ENCODE measurements at regions not wholly inside any gene's neighbourhood (a gene's known extent, or its start where the extent isn't known, plus 50 kb on each side); places are given as distances from the start of the nearest gene placed in this dataset.
A peak's percentile ranks its signal among the peaks of the same experiment; 100 is the strongest.

DNA sequence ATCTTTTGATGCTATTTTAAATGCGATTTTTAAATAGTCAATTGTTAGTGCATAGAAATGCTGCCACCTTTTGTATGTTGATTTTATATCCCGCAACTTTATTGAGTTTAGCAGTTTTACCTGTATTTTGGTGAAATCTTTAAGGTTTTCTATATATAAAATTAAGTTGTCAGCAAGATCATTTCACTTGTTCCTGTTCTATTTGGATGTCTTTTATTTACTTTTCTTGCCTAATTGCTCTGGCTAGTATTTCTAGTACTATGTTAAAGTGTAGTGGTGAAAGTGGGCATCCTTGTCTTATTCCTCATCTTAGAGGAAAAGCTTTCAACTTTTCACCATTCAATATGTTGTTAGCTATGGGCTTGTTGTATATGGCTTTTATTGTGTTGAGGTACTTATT, 813.3 kb upstream of the CELF2 start:
- ATAC-seq (no peak), DNase-seq (no peak)
- H3K4me1 ChIP-seq: no peaks in the 10 kb centered on the region
- no peaks in the 10 kb centered on the region for H3K36me3 ChIP-seq
- no peak for TF ChIP-seq CTCF (IDR thresholded peaks at IDR 0.05)
- H3K4me3 ChIP-seq: no peak overlapping the region
- peaks cover 23% of the 10 kb centered on the region for H3K9me3 ChIP-seq
- H3K27me3 ChIP-seq (ENCODE audit: low read depth): no peaks in the 10 kb centered on the region
- intact Hi-C loops (cut with DNase I): no loop called here
- no peak overlapping the region for H3K27ac ChIP-seq

DNA sequence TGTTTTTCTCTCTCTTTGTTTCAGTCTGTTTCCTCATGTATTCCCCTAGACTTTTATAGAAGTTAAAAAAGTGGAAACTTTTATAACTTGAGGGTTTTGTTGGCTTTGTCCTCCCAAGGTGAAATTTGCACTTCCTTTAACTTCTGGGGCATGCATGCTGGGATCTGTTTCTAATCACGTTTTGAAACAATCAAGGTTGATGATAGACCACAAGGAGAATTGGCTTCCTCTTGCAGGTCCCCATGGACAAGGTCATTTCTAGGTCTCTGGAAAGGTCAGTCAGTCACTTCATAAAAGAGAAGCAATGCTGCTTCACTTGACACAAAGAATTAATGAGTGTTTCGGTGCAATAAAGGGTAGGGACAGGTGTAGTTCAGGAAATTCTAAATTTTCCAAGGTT, 811.8 kb upstream of the CELF2 start:
- H3K9me3 ChIP-seq: peaks cover 23% of the 10 kb centered on the region
- intact Hi-C loops (cut with DNase I): no loop called here
- H3K4me3 ChIP-seq: no peak overlapping the region
- DNase-seq (no peak), ATAC-seq (no peak)
- no peak overlapping the region for H3K27ac ChIP-seq
- no peaks in the 10 kb centered on the region for H3K36me3 ChIP-seq
- H3K4me1 ChIP-seq: no peaks in the 10 kb centered on the region
- no peak for TF ChIP-seq CTCF (IDR thresholded peaks at IDR 0.05)
- H3K27me3 ChIP-seq (ENCODE audit: low read depth): no peaks in the 10 kb centered on the region

- DNase-seq: no peak
- ATAC-seq: no peak
- Histone ChIP-seq H3K4me3 (no peak overlapping the region), H3K9me3 (peaks cover 23% of the 10 kb centered on the region), H3K27me3 (ENCODE audit: low read depth) (no peaks in the 10 kb centered on the region), H3K36me3 (no peaks in the 10 kb centered on the region), H3K27ac (no peak overlapping the region), H3K4me1 (no peaks in the 10 kb centered on the region)
- intact Hi-C loops (cut with DNase I): no loop called here
- TF ChIP-seq CTCF (IDR thresholded peaks at IDR 0.05): no peak
Observed at GRCh38 chr10:10207538-10207937, 810.1 kb upstream of the CELF2 start.

DNA sequence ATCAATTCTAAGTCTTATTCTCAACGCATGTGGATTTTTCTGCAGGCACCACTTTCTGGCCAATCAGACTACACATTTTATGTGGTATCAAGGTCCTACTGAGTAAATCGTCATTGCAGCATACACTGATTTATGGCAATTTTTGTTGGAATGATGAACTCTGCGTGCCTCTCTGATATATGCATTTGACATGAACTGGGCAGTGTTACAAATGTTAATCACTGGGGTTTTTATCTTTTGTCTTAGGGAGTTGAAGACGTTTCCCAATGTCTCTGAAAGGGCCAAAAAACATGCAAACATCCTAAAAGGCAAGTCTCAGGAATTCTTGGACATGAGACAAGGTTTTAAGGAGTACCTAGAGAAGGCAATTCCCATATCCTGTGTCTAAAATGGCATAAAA, 809.5 kb upstream of the CELF2 start:
- no peaks in the 10 kb centered on the region for H3K27me3 ChIP-seq (ENCODE audit: low read depth)
- H3K27ac ChIP-seq: no peak overlapping the region
- H3K4me3 ChIP-seq: no peak overlapping the region
- ATAC-seq: no peak
- H3K4me1 ChIP-seq: no peaks in the 10 kb centered on the region
- no peak for DNase-seq
- TF ChIP-seq CTCF (IDR thresholded peaks at IDR 0.05): no peak
- intact Hi-C loops (cut with DNase I): no loop called here
- H3K36me3 ChIP-seq: no peaks in the 10 kb centered on the region
- peaks cover 21% of the 10 kb centered on the region for H3K9me3 ChIP-seq

DNA sequence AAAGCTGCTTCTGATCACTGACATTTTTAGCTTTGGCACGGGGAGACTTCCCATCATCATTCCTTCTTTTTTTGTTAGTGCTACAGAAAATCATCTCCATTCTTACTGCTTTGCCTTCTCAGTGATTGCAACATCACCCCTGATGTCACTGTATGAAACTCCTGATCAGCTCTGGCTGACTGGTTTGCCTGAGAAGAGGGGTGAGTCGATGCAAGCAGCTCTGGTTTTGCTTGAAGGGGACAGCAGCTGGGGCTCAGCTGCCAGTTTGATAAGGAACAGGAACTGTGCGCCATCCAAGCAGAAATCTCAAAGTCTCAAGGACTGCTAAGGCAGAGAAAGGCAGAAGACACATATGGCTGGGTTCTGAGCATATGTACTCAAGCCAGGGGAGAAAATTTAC, 808.5 kb upstream of the CELF2 start:
- peaks cover 13% of the 10 kb centered on the region for H3K9me3 ChIP-seq
- no peaks in the 10 kb centered on the region for H3K36me3 ChIP-seq
- no peak overlapping the region for H3K4me3 ChIP-seq
- intact Hi-C loops (cut with DNase I): no loop called here
- TF ChIP-seq CTCF (IDR thresholded peaks at IDR 0.05): no peak
- DNase-seq (no peak), ATAC-seq (peak; percentile 47 to 66)
- no peak overlapping the region for H3K27ac ChIP-seq
- H3K4me1 ChIP-seq: no peaks in the 10 kb centered on the region
- no peaks in the 10 kb centered on the region for H3K27me3 ChIP-seq (ENCODE audit: low read depth)

DNA sequence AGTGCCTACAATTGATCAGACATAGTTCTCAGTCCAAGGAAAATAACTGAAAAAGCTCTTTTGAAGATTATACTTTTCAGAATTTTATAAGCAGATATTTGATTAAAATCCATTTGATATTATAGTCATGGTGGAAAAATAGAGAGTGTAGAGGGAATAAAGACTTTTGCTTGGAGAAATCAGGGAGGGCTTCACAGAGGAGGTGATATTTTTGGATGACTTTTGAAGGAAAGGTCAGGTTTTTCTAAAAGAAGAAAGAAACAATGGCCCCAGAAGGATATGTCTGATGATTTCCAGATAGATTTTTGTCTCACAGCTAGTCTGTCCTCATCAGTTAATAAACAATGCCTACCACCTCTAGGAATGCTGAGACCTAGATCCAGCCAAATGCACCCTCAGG, 806.3 kb upstream of the CELF2 start:
- no peaks in the 10 kb centered on the region for H3K4me1 ChIP-seq
- intact Hi-C loops (cut with DNase I): no loop called here
- no peaks in the 10 kb centered on the region for H3K36me3 ChIP-seq
- H3K27ac ChIP-seq: no peak overlapping the region
- ATAC-seq: no peak
- no peak overlapping the region for H3K4me3 ChIP-seq
- no peak for TF ChIP-seq CTCF (IDR thresholded peaks at IDR 0.05)
- no peaks in the 10 kb centered on the region for H3K9me3 ChIP-seq
- no peak for DNase-seq
- no peaks in the 10 kb centered on the region for H3K27me3 ChIP-seq (ENCODE audit: low read depth)
